Kidney epithelial cell (primary cell): ENCODE measurements at regions not wholly inside any gene's neighbourhood (a gene's known extent, or its start where the extent isn't known, plus 50 kb on each side); places are given as distances from the start of the nearest gene placed in this dataset.

ENCODE experiments used
- DNase-seq: peaks from one replicate; pipeline ENCODE4 v3.0.0-alpha.2; 2010; ENCODE audit warnings: low read depth
- H3K27me3 ChIP-seq: 2 replicates; pipeline ENCODE4 v1.6.0; 2011; ENCODE audit warnings: low read length; ENCODE audit not compliant: control insufficient read depth, insufficient read depth
- H3K36me3 ChIP-seq: 2 replicates; pipeline ENCODE4 v1.5.1; 2011; ENCODE audit warnings: low read length; ENCODE audit not compliant: control insufficient read depth, insufficient read depth
- H3K4me3 ChIP-seq: 2 replicates; pipeline ENCODE4 v1.5.1; 2011; ENCODE audit warnings: low read depth, mild to moderate bottlenecking, control low read depth, low read length
- CTCF ChIP-seq: IDR thresholded peaks from 2 replicates; pipeline ENCODE4 v1.5.1; 2011; ENCODE audit warnings: mild to moderate bottlenecking, moderate library complexity, low read length, control low read depth, inconsistent platforms; ENCODE audit not compliant: insufficient read depth, poor library complexity, severe bottlenecking

GRCh38 chr2:82528288-82528687 lies 1930.8 kb downstream of the SUCLG1 start:
- H3K27me3 ChIP-seq = no peaks in the 10 kb centered on the region
- H3K36me3 ChIP-seq = no peaks in the 10 kb centered on the region
- TF ChIP-seq CTCF = no peak
- H3K4me3 ChIP-seq = no peak overlapping the region
- no peak for DNase-seq

DNA sequence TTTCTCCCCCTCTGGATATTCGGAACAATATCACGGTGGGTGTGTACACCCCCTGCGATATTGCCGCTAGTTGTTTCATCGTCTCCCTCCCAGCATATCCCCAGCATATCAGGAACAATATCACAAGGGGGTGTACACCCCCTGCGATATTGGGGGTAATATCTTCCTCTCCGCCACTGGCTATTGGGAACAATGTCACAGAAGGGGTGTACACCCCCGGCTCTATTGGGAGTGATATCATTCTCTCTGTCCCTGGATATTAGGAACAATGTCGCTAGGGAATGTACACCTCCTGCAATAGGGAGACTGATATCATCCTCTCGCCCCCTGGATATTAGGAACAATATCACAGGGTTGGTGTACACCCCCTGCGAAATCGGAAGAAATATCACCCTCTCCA lies 1932.0 kb downstream of the SUCLG1 start:
- Histone ChIP-seq H3K27me3 (no peaks in the 10 kb centered on the region), H3K36me3 (no peaks in the 10 kb centered on the region), H3K4me3 (no peak overlapping the region)
- no peak for DNase-seq
- TF ChIP-seq CTCF = no peak

DNA sequence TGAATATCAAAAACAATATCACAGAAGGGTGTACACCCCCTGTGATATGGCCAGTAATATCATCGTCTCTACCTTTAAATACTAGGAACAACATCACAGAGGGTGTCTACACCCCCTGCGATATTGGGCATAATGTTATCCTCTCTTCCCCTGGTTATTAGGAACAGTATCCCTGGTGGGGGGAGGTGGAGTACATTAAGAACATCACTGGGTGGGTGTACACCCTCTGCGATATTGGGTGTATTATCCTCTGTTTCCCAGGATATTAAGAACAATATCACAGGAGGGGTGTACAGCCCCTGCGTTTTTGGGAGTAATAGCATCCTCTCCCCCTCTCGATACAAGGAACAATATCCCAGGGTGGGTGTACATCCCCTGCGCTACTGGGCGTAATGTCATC lies 1932.8 kb downstream of the SUCLG1 start:
- H3K4me3 ChIP-seq = no peak overlapping the region
- no peak for TF ChIP-seq CTCF
- DNase-seq = no peak
- no peaks in the 10 kb centered on the region for H3K36me3 ChIP-seq
- no peaks in the 10 kb centered on the region for H3K27me3 ChIP-seq

- no peak for DNase-seq
- no peak overlapping the region for H3K4me3 ChIP-seq
- no peaks in the 10 kb centered on the region for H3K27me3 ChIP-seq
- no peaks in the 10 kb centered on the region for H3K36me3 ChIP-seq
- TF ChIP-seq CTCF = no peak
Observed at GRCh38 chr2:82525744-82526143, 1933.3 kb downstream of the SUCLG1 start.

DNA sequence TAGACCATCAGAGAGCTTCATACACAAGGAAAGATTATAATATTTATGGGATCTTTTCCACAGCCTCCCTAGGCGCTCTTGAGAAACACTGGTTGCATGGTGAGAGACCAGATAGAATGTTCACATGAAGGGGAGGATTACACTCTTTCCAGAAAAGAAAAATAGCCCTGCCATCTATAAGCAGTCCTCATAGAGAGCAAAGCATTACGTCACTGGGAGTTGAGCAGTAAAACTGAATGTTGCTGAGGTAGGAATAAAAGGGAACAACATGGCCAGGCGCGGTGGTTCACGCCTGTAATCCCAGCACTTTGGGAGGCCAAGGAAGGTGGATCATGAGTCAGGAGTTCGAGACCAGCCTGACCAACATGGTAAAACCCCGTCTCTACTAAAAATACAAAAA lies 1934.3 kb downstream of the SUCLG1 start:
- H3K27me3 ChIP-seq = no peaks in the 10 kb centered on the region
- H3K36me3 ChIP-seq = no peaks in the 10 kb centered on the region
- no peak overlapping the region for H3K4me3 ChIP-seq
- DNase-seq = no peak
- no peak for TF ChIP-seq CTCF

GRCh38 chr2:82511894-82512293 lies 1947.2 kb downstream of the SUCLG1 start:
- no peak for TF ChIP-seq CTCF
- Histone ChIP-seq H3K4me3 (no peak overlapping the region), H3K36me3 (no peaks in the 10 kb centered on the region), H3K27me3 (no peaks in the 10 kb centered on the region)
- no peak for DNase-seq
